ENCODE measurements at regions not wholly inside any gene's neighbourhood (a gene's known extent, or its start where the extent isn't known, plus 50 kb on each side); places are given as distances from the start of the nearest gene placed in this dataset.

DNA sequence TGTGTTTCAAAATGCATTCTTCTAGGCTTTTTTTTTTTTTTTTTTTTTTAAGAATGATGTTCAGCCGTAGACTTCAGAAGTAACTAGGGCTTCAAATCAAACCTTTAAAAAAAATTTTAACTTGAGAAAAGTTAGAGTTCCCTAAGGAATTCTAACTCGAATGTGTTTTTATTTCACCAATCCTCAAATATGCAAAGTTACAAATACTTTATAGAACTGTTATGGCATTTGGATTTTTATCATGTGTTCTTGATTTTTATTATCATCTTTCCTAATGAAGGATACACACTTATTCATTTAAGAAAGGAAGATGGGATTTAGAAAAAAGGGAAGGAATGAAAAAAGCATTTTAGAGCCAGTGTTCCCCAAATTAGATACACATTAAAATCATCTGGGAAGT, 200.6 kb upstream of the LDB2 start:
- TF ChIP-seq, protein P1, sequence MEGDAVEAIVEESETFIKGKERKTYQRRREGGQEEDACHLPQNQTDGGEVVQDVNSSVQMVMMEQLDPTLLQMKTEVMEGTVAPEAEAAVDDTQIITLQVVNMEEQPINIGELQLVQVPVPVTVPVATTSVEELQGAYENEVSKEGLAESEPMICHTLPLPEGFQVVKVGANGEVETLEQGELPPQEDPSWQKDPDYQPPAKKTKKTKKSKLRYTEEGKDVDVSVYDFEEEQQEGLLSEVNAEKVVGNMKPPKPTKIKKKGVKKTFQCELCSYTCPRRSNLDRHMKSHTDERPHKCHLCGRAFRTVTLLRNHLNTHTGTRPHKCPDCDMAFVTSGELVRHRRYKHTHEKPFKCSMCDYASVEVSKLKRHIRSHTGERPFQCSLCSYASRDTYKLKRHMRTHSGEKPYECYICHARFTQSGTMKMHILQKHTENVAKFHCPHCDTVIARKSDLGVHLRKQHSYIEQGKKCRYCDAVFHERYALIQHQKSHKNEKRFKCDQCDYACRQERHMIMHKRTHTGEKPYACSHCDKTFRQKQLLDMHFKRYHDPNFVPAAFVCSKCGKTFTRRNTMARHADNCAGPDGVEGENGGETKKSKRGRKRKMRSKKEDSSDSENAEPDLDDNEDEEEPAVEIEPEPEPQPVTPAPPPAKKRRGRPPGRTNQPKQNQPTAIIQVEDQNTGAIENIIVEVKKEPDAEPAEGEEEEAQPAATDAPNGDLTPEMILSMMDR (conservative IDR thresholded peaks at IDR 0.05; ENCODE audit: low read length), result no peak
- TF ChIP-seq EZH2phosphoT487 (IDR thresholded peaks at IDR 0.05; ENCODE audit: borderline replicate concordance), result no peak

Data from Loucy (cell line).